Activated effector memory CD4-positive, alpha-beta T cell treated with anti-CD3 and anti-CD28 coated beads, Interleukin-2, amount 50 U/mL, for 16 hours (primary cell): ENCODE measurements at regions not wholly inside any gene's neighbourhood (a gene's known extent, or its start where the extent isn't known, plus 50 kb on each side); places are given as distances from the start of the nearest gene placed in this dataset.

Experiments used
- DNase-seq: peaks from one replicate; pipeline ENCODE4 v3.0.0-alpha.2; 2020

- DNase-seq = no peak
Measured at GRCh38 chr15:66933932-66934867, 131.2 kb upstream of the SMAD3 start.

- no peak for DNase-seq
Measured at GRCh38 chr15:66934868-66935520, 130.4 kb upstream of the SMAD3 start.

- no peak for DNase-seq
Measured at GRCh38 chr15:66935688-66936087, 129.7 kb upstream of the SMAD3 start.

GRCh38 chr15:66936109-66936860, 129.1 kb upstream of the SMAD3 start:
- no peak for DNase-seq

GRCh38 chr15:66936861-66937582, 128.4 kb upstream of the SMAD3 start:
- no peak for DNase-seq

- DNase-seq = no peak
Measured at GRCh38 chr15:66937588-66937987, 127.8 kb upstream of the SMAD3 start.

- DNase-seq = no peak
Measured at GRCh38 chr15:66938114-66938830, 127.1 kb upstream of the SMAD3 start.

- DNase-seq = no peak
Measured at GRCh38 chr15:66939016-66939415, 126.4 kb upstream of the SMAD3 start.

GRCh38 chr15:66939451-66940023, 125.9 kb upstream of the SMAD3 start:
- DNase-seq = no peak

- DNase-seq = no peak
Measured at GRCh38 chr15:66940368-66940767, 125.0 kb upstream of the SMAD3 start.

- DNase-seq = no peak
Measured at GRCh38 chr15:66941108-66941711, 124.2 kb upstream of the SMAD3 start.

- no peak for DNase-seq
Measured at GRCh38 chr15:66941791-66942190, 123.6 kb upstream of the SMAD3 start.

- DNase-seq = no peak
Measured at GRCh38 chr15:66942649-66943390, 122.6 kb upstream of the SMAD3 start.

GRCh38 chr15:66943456-66944095, 121.8 kb upstream of the SMAD3 start:
- DNase-seq = no peak

- DNase-seq = no peak
Measured at GRCh38 chr15:66944121-66944520, 121.3 kb upstream of the SMAD3 start.

GRCh38 chr15:66945286-66945685, 120.1 kb upstream of the SMAD3 start:
- DNase-seq = no peak

GRCh38 chr15:66945842-66946241, 119.6 kb upstream of the SMAD3 start:
- no peak for DNase-seq

- DNase-seq = peak; percentile 90
Measured at GRCh38 chr15:66946578-66947164, 118.7 kb upstream of the SMAD3 start.

- no peak for DNase-seq
Measured at GRCh38 chr15:66947471-66947870, 117.9 kb upstream of the SMAD3 start.

- no peak for DNase-seq
Measured at GRCh38 chr15:66948294-66948693, 117.1 kb upstream of the SMAD3 start.
